ENCODE measurements at regions not wholly inside any gene's neighbourhood (a gene's known extent, or its start where the extent isn't known, plus 50 kb on each side); places are given as distances from the start of the nearest gene placed in this dataset.
"Not testable (repeated sequence)": the region's sequence is repeated elsewhere in the genome, so short reads cannot be mapped to it uniquely, and the experiment has no call there.

DNA sequence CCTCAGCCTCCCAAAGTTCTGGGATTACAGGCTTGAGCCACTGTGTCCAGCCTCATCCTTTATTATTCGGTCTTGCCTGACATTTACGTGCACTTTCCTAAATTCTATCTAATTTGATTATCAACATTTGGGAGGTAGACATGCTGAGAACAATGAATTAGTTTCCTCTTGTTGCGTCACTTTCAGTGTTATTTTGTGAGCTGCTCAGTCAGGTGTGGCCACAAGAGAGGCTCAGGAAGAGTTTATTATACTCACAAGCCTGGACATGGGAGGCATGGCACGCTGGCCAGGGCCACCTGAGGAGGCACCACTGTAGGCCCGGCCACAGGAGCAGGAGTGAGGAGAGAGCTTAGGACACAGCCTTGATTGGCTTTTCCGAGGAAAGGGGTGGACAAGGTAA is 59.7 kb upstream of the RBFOX2 start:
- H3K36me3 ChIP-seq (ENCODE audit: control insufficient read depth, insufficient read depth, low read length), result no peaks in the 10 kb centered on the region
- no peaks in the 10 kb centered on the region for H3K4me1 ChIP-seq (ENCODE audit: control insufficient read depth, insufficient read depth, low read length)
- no peak overlapping the region for H3K4me3 ChIP-seq (ENCODE audit: low read length)
- H3K27me3 ChIP-seq (ENCODE audit: control insufficient read depth, insufficient read depth, low read length), result no peaks in the 10 kb centered on the region
- H3K9ac ChIP-seq (ENCODE audit: low read length), result no peak overlapping the region
- H3K27ac ChIP-seq (ENCODE audit: low read depth, low read length), result no peak overlapping the region

DNA sequence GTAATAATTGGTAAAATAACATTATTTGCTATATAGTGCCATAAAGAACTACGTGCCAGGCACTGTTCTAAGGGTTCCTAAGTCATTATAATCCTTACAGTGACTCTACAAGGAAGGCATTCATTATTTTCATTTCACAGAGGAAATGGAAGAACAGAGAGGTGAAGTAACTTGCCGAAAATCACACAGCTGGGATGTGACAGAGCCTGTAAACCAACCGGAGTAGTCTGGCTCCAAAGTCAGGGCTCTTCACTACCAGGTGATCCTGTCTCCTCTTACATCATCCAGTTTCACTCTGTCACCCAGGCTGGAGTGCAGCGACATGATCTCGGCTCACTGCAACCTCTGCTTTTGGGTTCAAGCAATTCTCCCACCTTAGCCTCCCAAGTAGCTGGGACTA is 59.2 kb upstream of the RBFOX2 start:
- no peak overlapping the region for H3K9ac ChIP-seq (ENCODE audit: low read length)
- no peaks in the 10 kb centered on the region for H3K4me1 ChIP-seq (ENCODE audit: control insufficient read depth, insufficient read depth, low read length)
- H3K36me3 ChIP-seq (ENCODE audit: control insufficient read depth, insufficient read depth, low read length), result no peaks in the 10 kb centered on the region
- H3K27me3 ChIP-seq (ENCODE audit: control insufficient read depth, insufficient read depth, low read length), result no peaks in the 10 kb centered on the region
- H3K4me3 ChIP-seq (ENCODE audit: low read length), result no peak overlapping the region
- H3K27ac ChIP-seq (ENCODE audit: low read depth, low read length), result no peak overlapping the region

DNA sequence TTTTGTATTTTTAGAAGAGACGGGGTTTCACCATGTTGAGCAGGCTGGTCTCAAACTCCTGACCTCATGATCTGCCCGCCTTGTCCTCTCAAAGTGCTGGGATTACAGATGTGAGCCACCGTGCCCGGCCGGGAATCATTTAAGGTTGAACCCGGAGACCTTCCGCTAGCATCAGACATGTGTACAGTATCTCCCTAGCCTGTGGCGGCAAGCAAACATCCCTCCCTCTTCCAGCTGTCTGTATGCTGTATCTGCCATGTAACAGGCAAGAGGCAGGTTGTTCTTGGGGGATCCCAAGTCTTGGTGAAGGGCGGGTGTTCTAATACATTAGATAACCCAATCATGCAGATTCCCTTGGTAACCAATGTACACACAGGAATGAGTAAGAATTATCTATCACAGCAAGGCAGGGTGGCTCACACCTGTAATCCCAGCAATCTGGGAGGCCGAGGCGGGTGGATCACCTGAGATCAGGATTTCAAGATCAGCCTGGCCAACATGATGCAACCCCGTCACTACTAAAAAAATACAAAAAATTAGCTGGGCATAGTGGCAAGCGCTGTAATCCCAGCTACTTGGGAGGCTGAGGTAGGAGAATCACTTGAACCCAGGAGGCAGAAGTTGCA is 58.1 kb upstream of the RBFOX2 start:
- Histone ChIP-seq H3K9ac (ENCODE audit: low read length) (no peak overlapping the region), H3K4me1 (ENCODE audit: control insufficient read depth, insufficient read depth, low read length) (no peaks in the 10 kb centered on the region), H3K27me3 (ENCODE audit: control insufficient read depth, insufficient read depth, low read length) (no peaks in the 10 kb centered on the region), H3K27ac (ENCODE audit: low read depth, low read length) (no peak overlapping the region), H3K36me3 (ENCODE audit: control insufficient read depth, insufficient read depth, low read length) (no peaks in the 10 kb centered on the region), H3K4me3 (ENCODE audit: low read length) (no peak overlapping the region)

DNA sequence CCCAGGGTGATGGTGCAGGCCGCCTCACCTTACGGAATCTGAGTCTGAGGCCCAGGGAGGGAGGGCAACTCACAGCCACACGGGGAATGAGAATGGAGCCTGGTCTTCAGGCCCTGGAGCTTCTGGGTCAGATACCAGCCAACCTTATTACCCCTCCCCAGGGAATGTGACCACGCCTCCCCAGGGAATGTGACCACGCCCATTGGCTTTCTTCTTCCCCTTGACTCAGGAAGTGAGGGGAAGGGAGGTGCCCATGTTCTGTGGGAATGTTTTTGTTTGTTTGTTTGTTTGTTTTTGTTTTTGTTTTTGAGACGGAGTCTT is 57.5 kb upstream of the RBFOX2 start:
- Histone ChIP-seq H3K27ac (ENCODE audit: low read depth, low read length) (no peak overlapping the region), H3K4me1 (ENCODE audit: control insufficient read depth, insufficient read depth, low read length) (peaks cover under 1% of the 10 kb centered on the region), H3K36me3 (ENCODE audit: control insufficient read depth, insufficient read depth, low read length) (no peaks in the 10 kb centered on the region), H3K27me3 (ENCODE audit: control insufficient read depth, insufficient read depth, low read length) (no peaks in the 10 kb centered on the region), H3K4me3 (ENCODE audit: low read length) (no peak overlapping the region), H3K9ac (ENCODE audit: low read length) (no peak overlapping the region)

DNA sequence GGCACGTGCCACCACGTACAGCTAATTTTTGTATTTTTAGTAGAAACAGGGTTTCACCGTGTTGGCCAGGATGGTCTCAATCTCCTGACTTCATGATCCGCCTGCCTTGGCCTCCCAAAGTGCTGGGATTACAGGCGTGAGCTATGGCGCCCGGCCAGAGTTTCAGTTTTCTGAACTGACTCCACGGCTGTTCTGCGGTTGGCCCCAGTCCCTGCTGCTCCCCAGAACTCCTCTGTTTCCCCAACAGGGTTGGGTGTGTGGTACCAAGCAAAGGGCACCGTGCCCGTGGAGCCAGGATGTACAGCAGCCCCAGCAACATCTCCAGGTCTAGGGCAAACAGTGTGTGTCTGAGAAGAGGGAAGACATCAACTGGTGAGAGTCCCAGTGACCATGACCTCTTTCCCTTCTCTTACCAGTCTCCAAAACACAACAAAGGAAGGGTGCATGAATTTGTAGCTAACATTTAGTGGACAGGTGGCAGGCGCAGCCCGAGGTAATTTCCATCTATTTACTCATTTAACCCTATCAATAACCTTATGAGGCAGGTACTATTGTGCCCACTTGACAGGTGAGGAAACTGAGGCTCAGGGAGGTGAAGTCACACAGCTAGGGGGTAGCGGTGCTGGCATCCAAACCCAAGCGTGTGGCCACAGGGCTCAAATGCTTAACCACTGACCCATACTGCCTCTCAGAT is 57.0 kb upstream of the RBFOX2 start:
- Histone ChIP-seq H3K36me3 (ENCODE audit: control insufficient read depth, insufficient read depth, low read length) (no peaks in the 10 kb centered on the region), H3K4me1 (ENCODE audit: control insufficient read depth, insufficient read depth, low read length) (peaks cover 2% of the 10 kb centered on the region), H3K9ac (ENCODE audit: low read length) (no peak overlapping the region), H3K27ac (ENCODE audit: low read depth, low read length) (no peak overlapping the region), H3K27me3 (ENCODE audit: control insufficient read depth, insufficient read depth, low read length) (no peaks in the 10 kb centered on the region), H3K4me3 (ENCODE audit: low read length) (no peak overlapping the region)

DNA sequence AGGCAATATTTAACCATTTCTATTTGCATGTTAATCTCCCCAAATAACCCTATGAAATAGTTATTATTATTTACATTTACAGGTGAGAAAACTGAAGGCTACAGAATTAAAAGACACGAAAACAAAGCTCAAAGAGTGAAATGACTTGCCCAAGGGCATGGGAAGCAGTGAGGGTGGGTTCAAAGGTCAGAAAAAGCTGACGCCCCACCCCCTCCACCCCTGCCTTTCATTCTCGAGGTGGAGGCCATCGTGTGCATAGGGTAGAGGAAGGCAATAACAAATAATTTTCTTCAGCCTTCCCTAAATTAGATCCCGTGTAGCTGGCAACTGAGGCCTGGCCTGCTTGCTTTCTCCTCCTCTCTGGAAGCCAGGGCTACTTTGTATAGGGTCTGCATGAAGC is 56.1 kb upstream of the RBFOX2 start:
- H3K27ac ChIP-seq (ENCODE audit: low read depth, low read length), result no peak overlapping the region
- no peak overlapping the region for H3K9ac ChIP-seq (ENCODE audit: low read length)
- no peaks in the 10 kb centered on the region for H3K36me3 ChIP-seq (ENCODE audit: control insufficient read depth, insufficient read depth, low read length)
- H3K4me3 ChIP-seq (ENCODE audit: low read length), result no peak overlapping the region
- peaks cover 2% of the 10 kb centered on the region for H3K4me1 ChIP-seq (ENCODE audit: control insufficient read depth, insufficient read depth, low read length)
- no peaks in the 10 kb centered on the region for H3K27me3 ChIP-seq (ENCODE audit: control insufficient read depth, insufficient read depth, low read length)

DNA sequence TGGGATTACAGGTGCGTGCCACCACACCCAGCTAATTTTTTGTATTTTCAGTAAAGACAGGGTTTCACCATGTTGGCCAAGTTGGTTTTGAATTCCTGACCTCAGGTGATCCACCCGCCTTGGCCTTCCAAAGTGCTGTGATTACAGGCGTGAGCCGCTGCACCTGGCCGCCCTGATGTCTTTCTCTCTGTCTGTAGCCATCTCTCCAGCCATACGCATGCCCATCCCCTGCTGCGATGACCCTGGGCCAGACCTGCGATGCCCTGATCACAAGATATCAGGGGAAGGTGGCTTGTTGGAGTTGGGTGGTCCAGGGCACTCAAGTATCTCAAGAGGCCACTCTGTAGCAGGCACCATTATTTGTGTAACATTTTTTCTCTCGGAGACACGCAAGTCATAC is 54.4 kb upstream of the RBFOX2 start:
- no peak overlapping the region for H3K4me3 ChIP-seq (ENCODE audit: low read length)
- H3K9ac ChIP-seq (ENCODE audit: low read length), result no peak overlapping the region
- peaks cover 2% of the 10 kb centered on the region for H3K4me1 ChIP-seq (ENCODE audit: control insufficient read depth, insufficient read depth, low read length)

DNA sequence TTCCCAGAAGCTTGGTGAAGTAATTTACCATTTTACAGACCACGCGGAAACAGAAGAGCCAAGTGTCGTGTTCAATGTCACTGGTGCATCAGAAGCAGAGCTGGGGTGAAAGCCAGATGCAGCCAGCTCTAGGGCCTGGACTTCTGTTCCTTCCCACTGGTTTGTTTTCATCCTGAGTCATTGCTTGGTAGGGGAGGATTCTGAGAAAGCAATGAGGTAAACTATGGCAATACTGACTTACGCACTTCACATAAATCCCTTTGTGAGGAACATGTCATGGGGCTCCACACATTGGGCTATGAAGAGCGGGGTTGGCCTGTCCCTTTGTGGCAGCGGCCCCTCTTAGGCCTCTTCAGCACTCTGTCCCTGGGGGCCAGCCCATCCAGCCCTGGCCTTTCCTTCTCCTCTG is 52.4 kb upstream of the RBFOX2 start:
- no peaks in the 10 kb centered on the region for H3K36me3 ChIP-seq (ENCODE audit: control insufficient read depth, insufficient read depth, low read length)
- H3K27me3 ChIP-seq (ENCODE audit: control insufficient read depth, insufficient read depth, low read length), result no peaks in the 10 kb centered on the region
- no peak overlapping the region for H3K9ac ChIP-seq (ENCODE audit: low read length)
- H3K27ac ChIP-seq (ENCODE audit: low read depth, low read length), result peak overlapping the region; percentile 73
- peaks cover 5% of the 10 kb centered on the region for H3K4me1 ChIP-seq (ENCODE audit: control insufficient read depth, insufficient read depth, low read length)
- H3K4me3 ChIP-seq (ENCODE audit: low read length), result no peak overlapping the region

More for the DNA sequence above, 54.4 kb upstream of the RBFOX2 start:
- H3K36me3 ChIP-seq (ENCODE audit: control insufficient read depth, insufficient read depth, low read length), result no peaks in the 10 kb centered on the region
- no peaks in the 10 kb centered on the region for H3K27me3 ChIP-seq (ENCODE audit: control insufficient read depth, insufficient read depth, low read length)
- no peak overlapping the region for H3K27ac ChIP-seq (ENCODE audit: low read depth, low read length)

DNA sequence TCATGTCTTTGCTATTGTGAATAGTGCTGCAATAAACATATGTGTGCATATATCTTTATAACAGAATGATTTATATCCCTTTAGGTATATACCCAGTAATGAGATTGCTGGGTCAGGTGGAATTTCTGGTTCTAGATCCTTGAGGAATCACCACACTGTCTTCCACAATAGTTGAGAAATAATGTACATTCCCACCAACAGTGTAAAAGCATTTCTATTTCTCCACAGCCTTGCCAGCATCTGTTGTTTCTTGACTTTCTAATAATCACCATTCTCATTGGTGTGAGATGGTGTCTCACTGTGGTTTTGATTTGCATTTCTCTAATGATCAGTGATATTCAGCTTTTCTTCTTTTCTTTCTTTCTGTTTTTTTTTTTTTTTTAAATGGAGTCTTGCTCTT is 51.7 kb upstream of the RBFOX2 start:
- not testable (repeated sequence) for H3K27me3 ChIP-seq (ENCODE audit: control insufficient read depth, insufficient read depth, low read length); H3K36me3 ChIP-seq (ENCODE audit: control insufficient read depth, insufficient read depth, low read length); H3K4me3 ChIP-seq (ENCODE audit: low read length); H3K9ac ChIP-seq (ENCODE audit: low read length); H3K4me1 ChIP-seq (ENCODE audit: control insufficient read depth, insufficient read depth, low read length)
- H3K27ac ChIP-seq (ENCODE audit: low read depth, low read length), result peak overlapping the region; percentile 69

DNA sequence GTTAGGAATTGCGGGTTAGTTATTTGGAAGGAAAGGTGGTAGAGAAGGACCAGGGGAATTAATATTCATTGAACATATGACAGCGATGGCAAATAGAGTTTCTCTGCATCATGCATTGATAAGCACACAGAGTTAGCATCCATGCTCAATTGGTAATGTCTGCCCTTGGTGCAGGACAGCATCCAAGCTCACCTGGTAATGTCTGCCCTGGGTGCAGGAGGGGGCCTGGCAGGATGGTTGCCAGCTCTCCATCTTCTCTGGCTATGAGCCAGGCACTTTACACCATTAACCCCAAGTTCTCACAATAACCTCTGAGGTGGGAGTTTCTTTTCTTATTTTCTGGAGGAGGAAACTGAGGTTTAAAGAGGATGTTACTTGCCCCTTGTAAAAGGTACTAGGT is 50.4 kb upstream of the RBFOX2 start:
- H3K27ac ChIP-seq (ENCODE audit: low read depth, low read length), result no peak overlapping the region
- H3K4me1 ChIP-seq (ENCODE audit: control insufficient read depth, insufficient read depth, low read length), result peaks cover 5% of the 10 kb centered on the region
- no peak overlapping the region for H3K4me3 ChIP-seq (ENCODE audit: low read length)
- no peaks in the 10 kb centered on the region for H3K27me3 ChIP-seq (ENCODE audit: control insufficient read depth, insufficient read depth, low read length)
- H3K36me3 ChIP-seq (ENCODE audit: control insufficient read depth, insufficient read depth, low read length), result no peaks in the 10 kb centered on the region
- H3K9ac ChIP-seq (ENCODE audit: low read length), result no peak overlapping the region

Measured in rectal smooth muscle tissue (tissue), 1 donor.